GM19351 (cell line): ENCODE measurements at regions not wholly inside any gene's neighbourhood (a gene's known extent, or its start where the extent isn't known, plus 50 kb on each side); places are given as distances from the start of the nearest gene placed in this dataset.
"Not testable (repeated sequence)": the region's sequence is repeated elsewhere in the genome, so short reads cannot be mapped to it uniquely, and the experiment has no call there.

Experiments
- ATAC-seq: cut with Tn5 transposase; IDR thresholded peaks from one replicate; pipeline ENCODE4 v1.9.1; 2021; ENCODE audit warnings: mild to moderate bottlenecking, moderate library complexity; ENCODE audit not compliant: unreplicated experiment

DNA sequence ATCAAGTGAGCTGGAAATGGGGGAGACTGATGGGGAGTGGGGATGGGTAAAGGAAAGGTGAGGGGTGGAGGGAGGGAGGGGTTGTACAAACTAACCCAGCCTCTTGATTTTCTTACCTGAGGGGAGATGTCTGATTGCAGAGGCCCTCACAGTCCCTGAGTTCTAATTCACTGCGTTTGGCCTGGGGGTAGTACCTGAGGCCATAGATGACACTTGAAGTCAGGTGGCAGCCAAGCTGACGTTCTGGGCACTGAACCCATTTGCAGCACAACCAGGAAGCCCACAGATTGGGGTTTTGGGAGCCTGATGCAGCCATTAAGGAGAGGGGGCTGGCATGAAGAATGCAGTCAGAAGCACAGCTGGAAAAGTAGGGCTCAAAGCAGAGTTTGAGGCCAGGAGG is 153.8 kb upstream of the DTNBP1 start:
- ATAC-seq, result no peak

DNA sequence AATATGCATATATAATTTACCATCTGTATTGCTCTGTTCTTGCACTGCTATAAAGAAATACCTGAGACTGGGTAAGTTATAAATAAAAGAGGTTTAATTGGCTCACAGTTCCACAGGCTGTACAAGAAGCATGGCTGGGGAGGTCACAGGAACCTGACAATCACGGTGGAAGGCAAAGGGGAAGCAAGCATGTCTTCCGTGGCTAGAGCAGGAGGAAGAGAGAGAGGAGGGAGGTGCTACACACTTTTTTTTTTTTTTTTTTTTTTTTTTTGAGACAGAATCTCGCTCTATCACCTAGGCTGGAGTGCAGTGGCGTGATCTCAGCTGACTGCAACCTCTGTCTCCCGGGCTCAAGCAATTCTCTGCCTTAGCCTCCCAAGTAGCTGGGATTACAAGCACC is 150.9 kb upstream of the DTNBP1 start:
- not testable (repeated sequence) for ATAC-seq

DNA sequence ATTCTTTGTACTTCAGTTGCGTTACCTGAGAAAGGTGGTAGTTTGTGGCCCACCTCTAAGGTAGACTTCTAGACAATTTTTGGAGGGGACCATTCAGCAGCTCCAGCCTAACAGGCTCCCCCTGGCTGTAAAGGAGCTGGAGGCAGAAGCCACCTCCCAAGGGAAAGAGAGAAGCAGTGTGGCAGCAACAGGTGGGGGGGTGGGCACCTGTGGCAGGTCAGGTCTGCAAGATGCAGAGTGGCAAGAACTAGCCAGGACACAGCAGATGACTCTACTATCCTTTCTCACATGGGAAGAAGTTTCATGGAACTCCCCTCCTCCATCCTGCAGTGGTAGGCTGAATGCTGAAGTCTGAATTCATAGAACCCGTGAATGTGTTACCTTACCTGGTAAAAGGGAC is 148.3 kb upstream of the DTNBP1 start:
- ATAC-seq, result no peak

DNA sequence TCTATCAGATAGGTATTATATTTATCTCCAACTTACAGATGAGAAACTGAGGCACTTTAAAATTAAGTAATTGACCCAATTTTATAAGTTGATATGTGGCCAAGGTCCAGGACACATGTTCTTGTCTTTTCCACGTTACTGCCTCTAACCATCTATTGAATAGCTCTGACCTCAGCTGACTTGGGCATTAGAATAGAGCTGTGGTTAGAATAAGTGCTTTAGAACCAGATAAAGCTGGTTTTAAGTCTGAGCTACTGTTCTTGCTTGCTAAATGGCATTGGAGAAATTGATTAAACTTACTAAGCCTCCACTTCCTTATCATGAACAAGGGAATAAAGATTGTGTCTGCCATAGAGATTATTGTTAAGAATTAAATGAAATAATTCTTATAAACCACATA is 147.8 kb upstream of the DTNBP1 start:
- no peak for ATAC-seq

DNA sequence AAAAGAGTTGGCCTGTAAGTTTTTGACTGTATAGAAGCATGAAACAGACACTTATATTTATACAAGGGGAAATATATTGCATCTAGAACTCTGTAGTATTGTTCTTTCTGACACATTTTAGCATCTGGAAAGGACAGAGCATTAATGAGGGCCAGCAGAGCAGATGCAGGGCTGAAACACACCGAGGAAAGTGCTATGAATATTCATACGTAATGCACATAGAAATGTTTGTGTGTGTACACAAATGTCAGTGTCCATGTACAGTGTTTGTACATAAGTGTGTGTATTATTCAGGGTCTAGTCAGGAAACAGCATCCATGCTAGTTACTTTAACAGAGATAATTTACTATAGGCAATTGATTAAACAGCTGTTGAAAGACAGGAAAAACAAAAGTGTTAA is 146.5 kb upstream of the DTNBP1 start:
- no peak for ATAC-seq

DNA sequence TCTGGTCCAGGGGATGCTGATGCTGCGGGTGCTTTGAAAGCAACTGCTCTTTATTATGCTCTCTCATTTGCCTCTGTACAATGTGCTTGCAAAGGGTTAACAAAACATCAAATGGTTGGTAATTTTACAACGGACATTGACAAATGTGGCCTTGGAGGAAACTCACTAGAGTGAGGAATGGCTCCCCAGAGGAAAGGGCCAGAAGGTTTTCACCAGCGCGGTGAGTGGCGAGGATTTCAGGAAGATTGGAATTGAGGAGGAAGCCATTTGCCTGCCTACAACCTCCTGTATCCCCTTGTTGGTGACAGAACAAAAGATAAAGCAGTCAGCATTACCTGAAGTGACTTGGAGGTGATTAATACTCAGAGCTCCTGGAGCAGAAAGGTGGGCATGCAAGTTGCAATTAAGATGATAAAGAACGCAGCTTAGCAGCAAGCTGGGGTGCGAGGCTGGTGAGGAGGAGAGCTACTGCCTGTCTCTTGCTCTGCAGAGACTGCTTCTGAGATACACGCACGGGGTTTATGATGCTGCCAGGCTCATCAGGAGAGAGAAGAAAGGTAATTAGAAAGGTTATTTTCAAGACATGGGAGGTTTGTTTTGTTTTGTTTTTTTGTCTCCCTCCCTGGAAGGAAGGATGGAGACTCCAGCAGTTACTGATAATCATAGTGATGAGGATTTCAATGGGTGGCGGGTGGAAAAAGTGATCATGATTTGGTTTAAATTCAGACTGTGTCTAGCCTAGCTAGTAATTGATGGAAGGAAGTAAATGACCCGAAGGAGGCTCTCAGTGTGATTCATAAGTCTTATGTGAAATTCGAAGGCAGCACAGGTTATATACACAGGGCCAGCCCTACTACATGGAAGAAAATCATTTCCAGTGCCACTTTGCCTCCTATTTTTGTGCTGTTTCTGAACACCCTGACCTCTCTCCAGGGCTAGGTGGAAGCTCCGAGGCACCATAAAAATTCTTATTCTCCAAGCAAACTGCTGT is 141.6 kb upstream of the DTNBP1 start:
- no peak for ATAC-seq

DNA sequence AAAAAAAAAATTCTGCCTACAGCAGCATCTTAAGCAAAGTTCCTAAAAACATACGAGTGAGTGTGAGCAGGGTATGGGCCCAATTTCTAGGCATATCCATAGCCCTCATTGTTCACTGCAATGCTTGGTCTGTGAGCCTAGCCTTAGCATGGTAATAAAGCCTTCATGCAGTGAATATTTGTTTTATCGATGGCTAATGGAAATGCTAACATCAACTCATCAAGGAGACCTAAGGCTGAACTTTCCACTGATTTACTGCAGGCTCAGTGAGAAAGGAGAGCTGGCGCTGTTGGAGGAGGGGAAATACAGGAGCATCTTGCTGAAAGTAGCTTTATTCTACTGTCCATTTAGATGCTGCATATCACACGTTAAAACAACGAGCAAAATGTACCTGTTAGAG is 139.6 kb upstream of the DTNBP1 start:
- ATAC-seq, result no peak

DNA sequence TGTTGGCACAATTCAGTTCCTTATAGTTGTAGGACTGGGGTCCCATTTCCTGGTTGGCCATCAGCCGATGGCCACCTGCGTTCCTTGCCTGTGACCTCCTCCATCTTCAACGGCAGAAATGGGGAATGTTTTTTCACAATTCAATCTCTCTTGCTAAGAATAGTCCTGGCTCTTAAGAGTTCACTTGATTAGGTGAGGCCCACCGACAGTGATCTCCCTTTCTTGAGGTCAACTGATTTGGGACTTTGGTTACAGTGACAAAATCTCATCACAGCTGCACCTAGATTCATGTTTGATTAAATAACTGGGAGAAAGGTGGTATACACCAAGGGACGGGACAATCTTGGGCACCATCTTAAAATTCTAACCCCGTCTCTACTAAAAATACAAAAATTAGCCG is 139.1 kb upstream of the DTNBP1 start:
- no peak for ATAC-seq

DNA sequence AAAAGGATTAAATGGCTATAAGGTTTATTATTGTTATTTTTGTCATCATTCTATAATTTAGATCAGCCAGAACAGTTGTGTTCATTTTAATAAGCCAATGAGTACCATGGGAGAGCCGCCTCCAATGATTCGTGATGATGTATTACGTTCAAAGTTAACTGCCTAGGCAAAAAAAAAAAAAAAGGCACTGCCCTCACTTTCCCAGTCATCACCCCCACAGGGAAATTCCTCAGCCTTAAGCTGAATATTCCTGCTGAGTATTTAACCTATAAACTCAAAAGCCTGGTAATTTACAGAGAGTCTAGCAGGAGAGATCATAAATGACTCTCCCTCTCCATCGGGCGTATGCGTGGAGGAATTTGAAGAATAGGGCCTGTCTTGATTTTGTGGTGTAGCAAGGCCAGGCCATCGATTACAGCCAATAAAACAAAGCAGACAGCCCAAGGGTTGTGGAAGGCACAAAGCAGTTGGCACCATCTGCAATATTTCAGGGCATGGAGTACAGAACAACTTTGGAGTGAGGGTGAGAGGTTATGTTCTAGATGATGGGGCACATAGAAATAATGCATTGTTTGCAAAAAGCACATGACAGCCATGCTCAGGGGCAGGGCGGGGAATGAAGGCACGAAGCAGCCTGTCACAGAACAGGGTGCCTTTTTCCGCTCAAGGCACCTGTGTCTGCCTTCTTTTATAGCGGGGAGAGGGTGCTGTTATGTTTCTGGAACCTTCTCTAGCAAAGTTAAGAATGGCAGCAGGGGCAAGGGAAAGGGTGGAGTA is 138.2 kb upstream of the DTNBP1 start:
- ATAC-seq, result no peak

DNA sequence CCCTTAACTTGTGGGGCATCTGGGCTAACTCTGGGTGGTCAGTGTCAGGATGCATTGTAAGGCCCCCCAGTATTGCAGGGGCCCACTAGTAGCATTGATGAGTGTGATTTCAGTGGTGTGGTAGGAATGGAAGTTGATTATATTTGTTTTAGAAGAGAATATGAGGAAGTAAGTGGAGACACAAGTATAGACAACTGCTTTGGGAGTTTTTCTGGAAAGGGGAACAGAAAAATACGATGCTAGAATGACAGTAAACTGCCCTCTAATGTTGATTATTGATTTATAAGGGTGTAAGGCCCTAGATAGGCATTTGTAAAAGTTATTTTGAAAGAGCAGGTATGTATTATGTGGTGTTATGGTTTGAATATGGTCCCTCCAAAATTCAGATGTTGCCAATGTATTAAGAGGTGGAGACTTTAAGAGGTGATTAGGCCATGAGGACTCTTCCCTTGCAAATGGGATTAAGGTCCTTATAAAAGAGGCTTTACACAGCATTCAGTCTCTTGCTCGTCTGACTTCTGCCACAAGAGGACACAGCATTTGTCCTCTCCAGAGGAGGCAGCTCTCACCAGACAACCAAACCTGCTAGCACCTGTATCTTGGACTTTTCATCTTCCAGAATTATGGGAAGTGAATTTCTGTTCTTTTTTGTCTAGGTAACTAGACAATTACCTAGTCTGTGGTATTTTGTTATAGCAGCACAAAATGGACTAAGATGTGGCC is 135.9 kb upstream of the DTNBP1 start:
- ATAC-seq, result no peak

DNA sequence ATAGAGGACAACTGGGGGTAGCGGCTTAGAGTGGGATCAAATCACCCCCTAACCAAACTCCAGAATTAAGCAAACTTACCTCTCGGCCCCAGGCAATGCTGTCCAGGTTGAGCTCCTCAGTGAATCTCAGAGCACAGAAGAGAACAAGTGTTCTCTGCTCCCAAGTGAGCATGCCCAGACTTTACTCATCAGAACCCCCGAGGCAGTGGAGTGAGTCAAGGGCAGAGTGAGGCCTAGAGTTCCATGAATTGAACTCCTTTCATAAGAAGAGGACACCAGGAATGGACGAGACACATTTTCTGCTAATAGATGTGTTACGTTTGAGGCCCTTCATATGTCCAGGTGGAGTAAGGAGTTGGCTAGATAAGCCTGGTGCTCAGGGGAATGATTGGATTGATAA is 134.0 kb upstream of the DTNBP1 start:
- ATAC-seq, result no peak

DNA sequence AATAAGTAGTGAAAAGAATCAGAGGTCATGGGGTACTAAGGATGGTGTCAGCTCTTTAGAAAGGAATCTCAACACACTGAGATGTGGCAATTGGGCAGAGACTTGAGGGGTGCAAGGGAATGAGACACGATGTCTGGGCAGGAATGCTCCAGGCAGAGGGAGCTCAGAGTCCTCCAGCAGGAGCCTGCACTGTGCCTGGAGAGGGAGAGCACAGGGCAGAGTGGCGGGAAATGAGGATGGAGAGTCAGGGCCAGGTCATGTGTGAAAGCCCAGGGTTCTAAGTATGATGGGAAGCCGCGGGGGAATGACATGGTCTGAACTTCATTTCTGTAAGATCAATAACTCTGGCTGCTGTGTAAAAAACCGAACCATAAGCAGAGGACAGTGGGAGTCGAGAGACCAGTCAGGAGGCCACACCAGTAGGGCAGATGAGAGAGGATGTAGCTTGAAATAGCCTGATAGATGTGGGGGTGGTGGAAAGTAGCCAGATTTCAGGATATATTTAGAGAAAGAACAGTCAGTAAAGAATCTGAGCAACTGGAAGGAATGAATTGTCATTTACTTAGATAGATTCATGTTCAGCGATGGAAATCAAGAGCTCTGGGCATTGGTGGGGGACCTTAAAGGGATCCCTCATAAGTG is 133.4 kb upstream of the DTNBP1 start:
- ATAC-seq, result no peak

DNA sequence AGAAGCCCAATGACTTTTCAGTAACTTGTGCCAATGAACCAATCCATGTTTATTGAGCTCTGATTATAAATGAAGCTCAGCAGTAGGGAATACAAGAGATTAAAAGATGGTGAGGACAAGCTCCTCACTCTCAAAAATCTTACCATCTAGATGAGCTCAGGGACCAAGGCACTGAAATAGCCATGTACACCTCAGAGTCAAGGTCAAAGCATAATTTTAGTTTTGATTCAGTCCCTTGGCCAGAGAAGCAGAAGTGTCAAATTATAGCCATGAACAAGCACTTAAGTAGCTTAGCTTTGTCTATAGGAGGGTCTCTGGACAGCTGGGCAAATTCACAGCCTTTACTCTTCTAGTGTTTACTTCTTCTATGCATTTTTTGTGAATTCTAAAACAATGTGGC is 131.0 kb upstream of the DTNBP1 start:
- no peak for ATAC-seq

DNA sequence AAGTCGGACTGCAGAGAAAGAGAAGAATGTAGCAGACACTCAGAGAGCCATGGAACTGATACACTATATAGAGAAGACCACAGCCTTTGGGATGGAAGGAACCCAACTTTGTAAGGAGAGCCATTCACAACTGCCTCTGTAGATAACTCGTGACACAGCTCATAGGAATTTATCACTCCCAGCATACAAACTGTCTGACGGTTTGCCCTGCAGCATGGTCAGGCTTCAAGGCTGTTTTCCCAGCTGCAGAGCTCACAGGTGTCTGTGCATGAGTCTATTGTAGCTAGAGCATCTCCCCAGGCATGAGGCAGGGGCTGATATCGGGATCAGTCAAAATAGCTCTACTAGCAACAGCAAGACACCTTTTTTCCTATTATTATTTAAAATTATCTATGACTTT is 130.5 kb upstream of the DTNBP1 start:
- no peak for ATAC-seq

DNA sequence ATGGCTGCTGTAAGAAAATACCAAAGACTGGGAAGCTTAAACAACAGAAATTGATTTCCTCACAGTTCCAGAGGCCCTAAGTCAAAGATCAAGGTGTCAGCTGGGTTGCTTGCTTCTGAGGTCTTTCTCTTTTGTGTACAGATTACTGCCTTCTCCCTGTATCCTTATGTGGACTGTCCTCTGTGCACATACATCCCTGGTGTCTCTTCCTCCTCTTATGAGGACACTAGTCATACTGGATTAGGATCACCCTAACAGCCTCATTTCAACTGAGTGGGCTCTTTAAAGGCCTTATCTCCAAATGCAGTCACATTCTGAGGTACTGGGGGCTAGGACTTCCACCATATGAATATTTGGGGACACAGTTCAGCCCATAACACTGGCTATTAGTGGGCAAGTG is 130.0 kb upstream of the DTNBP1 start:
- ATAC-seq, result no peak

DNA sequence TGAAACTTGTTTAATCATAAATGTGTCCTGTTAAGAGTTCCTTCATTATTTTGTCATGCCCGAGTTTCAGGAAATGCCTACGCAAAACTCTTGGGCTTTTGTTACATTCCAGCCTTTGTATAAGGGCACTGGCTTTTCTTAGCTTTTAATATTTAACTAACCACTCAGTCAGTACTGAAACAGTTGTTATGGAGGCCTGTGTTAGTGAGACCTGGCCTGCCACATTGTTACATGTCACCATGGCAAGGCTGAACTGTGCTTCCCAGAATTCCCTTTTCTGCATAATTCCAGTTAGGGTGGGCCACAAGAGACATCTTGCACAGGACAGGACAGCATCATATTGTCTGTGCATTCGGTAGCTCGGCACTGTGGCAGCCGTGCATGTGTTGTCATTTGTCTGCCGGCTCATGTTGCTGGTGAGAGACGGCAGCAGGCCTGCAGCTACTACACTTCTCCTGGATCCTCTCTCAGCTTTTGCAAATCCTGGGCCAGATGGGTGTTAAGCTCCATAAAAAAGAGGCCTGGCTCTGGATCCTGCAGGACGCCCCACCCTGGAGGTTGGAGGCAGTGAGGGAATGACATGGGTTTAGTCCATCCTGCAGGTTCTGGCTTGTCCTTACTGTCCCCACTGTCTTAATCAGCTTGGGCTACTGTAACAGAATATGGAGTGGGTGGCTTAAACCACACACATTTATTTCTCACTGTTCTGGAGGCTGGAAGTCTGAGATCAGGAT is 128.8 kb upstream of the DTNBP1 start:
- ATAC-seq, result no peak

DNA sequence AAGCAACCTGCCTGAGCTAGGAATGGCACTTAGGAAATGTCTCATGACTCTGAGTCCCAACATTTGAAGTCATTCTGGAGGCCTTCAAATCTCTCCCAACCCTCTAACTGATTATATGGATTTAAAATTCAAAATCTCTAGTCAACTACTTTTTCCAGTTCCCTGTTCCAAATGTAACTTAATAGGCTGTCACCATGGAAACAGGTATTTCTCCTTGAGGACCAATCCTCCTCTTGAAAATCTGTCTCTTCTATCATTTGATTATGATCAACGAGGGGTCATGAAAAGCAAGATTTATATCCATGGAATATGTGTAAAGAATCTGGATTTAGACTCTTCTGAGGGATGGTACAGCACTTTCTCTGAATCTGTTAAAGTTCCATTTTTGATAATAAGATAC is 127.3 kb upstream of the DTNBP1 start:
- no peak for ATAC-seq

DNA sequence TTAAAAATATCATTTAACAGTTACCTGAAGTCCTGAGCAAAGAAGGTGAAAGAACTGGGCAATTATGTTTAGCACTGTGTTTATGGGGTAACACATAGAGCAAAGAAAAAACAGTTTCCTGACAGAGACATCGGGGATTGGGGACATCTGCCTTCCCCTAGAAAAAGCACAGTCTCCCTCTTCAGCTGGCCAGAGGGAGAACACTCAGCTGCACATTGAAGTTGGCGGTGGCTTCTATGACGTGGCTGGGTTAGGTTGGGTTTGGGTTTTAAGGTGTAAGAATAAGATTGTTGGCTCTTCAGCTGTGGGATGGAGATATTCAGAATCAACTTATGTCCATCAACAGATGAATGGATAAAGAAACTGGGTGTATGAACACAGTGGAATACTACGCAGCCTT is 124.0 kb upstream of the DTNBP1 start:
- no peak for ATAC-seq

DNA sequence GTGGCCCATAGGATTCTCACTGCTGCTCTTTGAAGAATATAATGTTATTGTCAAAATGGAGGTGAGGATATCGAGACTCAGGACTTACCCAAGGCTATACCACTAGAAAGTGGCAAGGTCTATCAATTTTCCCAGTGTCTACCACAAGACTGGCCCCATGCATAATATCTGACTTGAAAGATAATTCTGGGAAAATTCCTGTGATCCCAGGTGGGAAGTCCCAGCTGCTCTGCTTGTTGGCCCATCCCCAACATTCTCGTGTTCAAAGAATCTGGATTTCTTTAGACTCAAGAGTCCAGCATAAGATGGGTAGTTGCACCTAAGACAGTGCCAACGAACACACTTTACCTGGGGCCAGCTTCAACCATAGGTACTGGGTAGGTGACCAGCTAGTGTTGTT is 120.7 kb upstream of the DTNBP1 start:
- no peak for ATAC-seq

DNA sequence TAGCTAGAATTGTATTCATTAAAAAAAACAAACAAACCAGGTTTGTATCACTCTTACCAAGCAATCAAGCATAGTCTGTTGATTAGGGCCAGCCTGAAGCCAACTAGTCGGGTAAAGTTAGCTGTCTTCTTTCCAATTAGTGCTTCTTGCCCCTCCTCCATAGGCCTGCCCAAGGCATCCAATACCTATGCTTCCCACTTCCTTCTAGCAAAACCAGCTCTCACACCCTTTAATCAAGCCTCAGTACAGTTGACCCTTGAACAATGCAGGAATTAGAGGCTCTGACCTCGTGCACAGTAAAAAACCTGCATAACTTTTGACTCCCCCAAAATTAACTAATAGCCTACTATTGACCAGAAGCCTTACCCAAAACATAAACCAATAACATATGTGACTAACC is 119.1 kb upstream of the DTNBP1 start:
- no peak for ATAC-seq
